ENCODE measurements at regions not wholly inside any gene's neighbourhood (a gene's known extent, or its start where the extent isn't known, plus 50 kb on each side); places are given as distances from the start of the nearest gene placed in this dataset.

- Histone ChIP-seq H3K27ac (no peak overlapping the region), H3K36me3 (no peaks in the 10 kb centered on the region), H3K9me3 (no peaks in the 10 kb centered on the region), H3K4me3 (no peak overlapping the region), H3K4me1 (peaks cover 0 to 26% of the 10 kb centered on the region in 2 donors), H3K27me3 (no peaks in the 10 kb centered on the region)
- no peak for TF ChIP-seq CTCF (IDR thresholded peaks at IDR 0.05)
- DNase-seq (ENCODE audit: low spot score): no peak
Observed at GRCh38 chr5:58069846-58070245, 390.0 kb downstream of the PLK2 start.

GRCh38 chr5:58069016-58069705 lies 390.7 kb downstream of the PLK2 start:
- H3K9me3 ChIP-seq: no peaks in the 10 kb centered on the region
- H3K27ac ChIP-seq: no peak overlapping the region
- no peaks in the 10 kb centered on the region for H3K36me3 ChIP-seq
- no peak for TF ChIP-seq CTCF (IDR thresholded peaks at IDR 0.05)
- no peaks in the 10 kb centered on the region for H3K27me3 ChIP-seq
- no peak overlapping the region for H3K4me3 ChIP-seq
- DNase-seq (ENCODE audit: low spot score): no peak
- peaks cover 0 to 25% of the 10 kb centered on the region in 2 donors for H3K4me1 ChIP-seq

GRCh38 chr5:58066557-58066956 lies 393.3 kb downstream of the PLK2 start:
- TF ChIP-seq CTCF (IDR thresholded peaks at IDR 0.05): no peak
- H3K4me3 ChIP-seq: no peak overlapping the region
- H3K4me1 ChIP-seq: peaks cover 0 to 8% of the 10 kb centered on the region in 2 donors
- DNase-seq (ENCODE audit: low spot score): no peak
- no peak overlapping the region for H3K27ac ChIP-seq
- H3K9me3 ChIP-seq: no peaks in the 10 kb centered on the region
- no peaks in the 10 kb centered on the region for H3K27me3 ChIP-seq
- H3K36me3 ChIP-seq: no peaks in the 10 kb centered on the region

- DNase-seq (ENCODE audit: low spot score): no peak
- no peak for TF ChIP-seq CTCF (IDR thresholded peaks at IDR 0.05)
- no peaks in the 10 kb centered on the region for H3K27me3 ChIP-seq
- no peak overlapping the region for H3K27ac ChIP-seq
- no peaks in the 10 kb centered on the region for H3K9me3 ChIP-seq
- H3K4me1 ChIP-seq: peaks cover 0 to 3% of the 10 kb centered on the region in 2 donors
- no peak overlapping the region for H3K4me3 ChIP-seq
- H3K36me3 ChIP-seq: no peaks in the 10 kb centered on the region
Observed at GRCh38 chr5:58066076-58066475, 393.8 kb downstream of the PLK2 start.

GRCh38 chr5:58064801-58065200 lies 395.1 kb downstream of the PLK2 start:
- TF ChIP-seq CTCF (IDR thresholded peaks at IDR 0.05): no peak
- H3K27ac ChIP-seq: no peak overlapping the region
- no peaks in the 10 kb centered on the region for H3K36me3 ChIP-seq
- DNase-seq (ENCODE audit: low spot score): no peak
- no peaks in the 10 kb centered on the region for H3K4me1 ChIP-seq
- no peak overlapping the region for H3K4me3 ChIP-seq
- H3K27me3 ChIP-seq: no peaks in the 10 kb centered on the region
- no peaks in the 10 kb centered on the region for H3K9me3 ChIP-seq

GRCh38 chr5:58060996-58061395 lies 398.9 kb downstream of the PLK2 start:
- no peak for DNase-seq (ENCODE audit: low spot score)
- Histone ChIP-seq H3K9me3 (no peaks in the 10 kb centered on the region), H3K36me3 (no peaks in the 10 kb centered on the region), H3K27ac (no peak overlapping the region), H3K27me3 (no peaks in the 10 kb centered on the region), H3K4me1 (no peaks in the 10 kb centered on the region), H3K4me3 (no peak overlapping the region)
- no peak for TF ChIP-seq CTCF (IDR thresholded peaks at IDR 0.05)
